Testis (tissue), 2 donors: ENCODE measurements at regions not wholly inside any gene's neighbourhood (a gene's known extent, or its start where the extent isn't known, plus 50 kb on each side); places are given as distances from the start of the nearest gene placed in this dataset.

Source experiments
- CTCF ChIP-seq, 3 experiments: fragments of 450-650 bp in 2 of 3; fragments of 200-600 bp in 1 of 3; sonication (generic) in 1 of 3; IDR thresholded peaks; one replicate each; pipeline ENCODE4 v1.5.1; 2016 to 2019; ENCODE audit warnings: antibody characterized with exemption in 3 of 3, mild to moderate bottlenecking in 2 of 3, moderate library complexity in 1 of 3
- POLR2A ChIP-seq: fragments of 450-650 bp; IDR thresholded peaks from one replicate; pipeline ENCODE4 v1.6.1; 2017; ENCODE audit warnings: antibody characterized with exemption, mild to moderate bottlenecking, moderate library complexity

GRCh38 chr1:224874775-224875174 lies 54.7 kb upstream of the DNAH14 start:
- no peak for TF ChIP-seq POLR2A
- no peak for TF ChIP-seq CTCF (IDR thresholded peaks at IDR 0.05)
